NB4 (cell line): ENCODE measurements at regions not wholly inside any gene's neighbourhood (a gene's known extent, or its start where the extent isn't known, plus 50 kb on each side); places are given as distances from the start of the nearest gene placed in this dataset.
A peak's percentile ranks its signal among the peaks of the same experiment; 100 is the strongest.

Source experiments
- DNase-seq: peaks from one replicate; pipeline ENCODE4 v3.0.0; 2010; ENCODE audit warnings: low read depth
- H3K4me3 ChIP-seq: one replicate; pipeline ENCODE4 v1.5.1; 2011; ENCODE audit warnings: mild to moderate bottlenecking, low read depth, low read length, moderate library complexity
- MAX ChIP-seq: IDR thresholded peaks from 2 replicates; pipeline ENCODE4 v1.6.1; 2011; ENCODE audit warnings: low read depth, low read length
- MYC ChIP-seq: IDR thresholded peaks from 2 replicates; pipeline ENCODE4 v1.6.1; 2011; ENCODE audit warnings: low read depth, low read length
- POLR2A ChIP-seq: IDR thresholded peaks from 2 replicates; pipeline ENCODE4 v1.6.1; 2011; ENCODE audit warnings: mild to moderate bottlenecking; ENCODE audit not compliant: insufficient read length; ENCODE audit errors: extremely low read depth
- TF ChIP-seq, protein P1 (sequence below): IDR thresholded peaks from one replicate; pipeline ENCODE4 v1.5.1; 2012; ENCODE audit warnings: low read depth, low read length

- TF ChIP-seq, protein P1, sequence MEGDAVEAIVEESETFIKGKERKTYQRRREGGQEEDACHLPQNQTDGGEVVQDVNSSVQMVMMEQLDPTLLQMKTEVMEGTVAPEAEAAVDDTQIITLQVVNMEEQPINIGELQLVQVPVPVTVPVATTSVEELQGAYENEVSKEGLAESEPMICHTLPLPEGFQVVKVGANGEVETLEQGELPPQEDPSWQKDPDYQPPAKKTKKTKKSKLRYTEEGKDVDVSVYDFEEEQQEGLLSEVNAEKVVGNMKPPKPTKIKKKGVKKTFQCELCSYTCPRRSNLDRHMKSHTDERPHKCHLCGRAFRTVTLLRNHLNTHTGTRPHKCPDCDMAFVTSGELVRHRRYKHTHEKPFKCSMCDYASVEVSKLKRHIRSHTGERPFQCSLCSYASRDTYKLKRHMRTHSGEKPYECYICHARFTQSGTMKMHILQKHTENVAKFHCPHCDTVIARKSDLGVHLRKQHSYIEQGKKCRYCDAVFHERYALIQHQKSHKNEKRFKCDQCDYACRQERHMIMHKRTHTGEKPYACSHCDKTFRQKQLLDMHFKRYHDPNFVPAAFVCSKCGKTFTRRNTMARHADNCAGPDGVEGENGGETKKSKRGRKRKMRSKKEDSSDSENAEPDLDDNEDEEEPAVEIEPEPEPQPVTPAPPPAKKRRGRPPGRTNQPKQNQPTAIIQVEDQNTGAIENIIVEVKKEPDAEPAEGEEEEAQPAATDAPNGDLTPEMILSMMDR: no peak
- no peak for TF ChIP-seq MAX
- no peak for TF ChIP-seq MYC
- TF ChIP-seq POLR2A: no peak
- no peak overlapping the region for H3K4me3 ChIP-seq
- peak; percentile 84 for DNase-seq
These were observed 206.4 kb upstream of the RAB4A start for GRCh38 chr1:229064320-229065168.

DNA sequence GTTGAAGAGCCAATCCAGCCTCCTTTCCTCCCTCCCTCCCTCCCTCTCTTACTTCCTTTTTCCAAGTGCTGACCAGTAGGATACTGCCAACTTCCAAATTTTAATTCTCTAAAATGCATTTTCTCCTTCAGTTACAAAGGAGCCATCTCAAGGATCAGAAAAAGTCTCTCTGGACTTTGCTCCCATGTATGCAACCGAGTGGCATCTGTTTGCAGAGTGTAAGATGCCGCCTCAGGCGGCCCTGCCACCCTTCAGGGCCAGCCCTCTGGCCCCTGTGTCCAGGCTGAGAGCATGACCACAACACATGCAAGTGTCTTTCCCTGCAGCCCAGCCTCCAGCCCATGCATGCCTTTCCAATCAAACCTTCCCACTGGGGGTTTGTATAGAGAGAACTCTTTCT, 205.3 kb upstream of the RAB4A start:
- no peak for DNase-seq
- no peak overlapping the region for H3K4me3 ChIP-seq
- TF ChIP-seq MYC: no peak
- no peak for TF ChIP-seq MAX
- TF ChIP-seq, protein P1: no peak
- TF ChIP-seq POLR2A: no peak

DNA sequence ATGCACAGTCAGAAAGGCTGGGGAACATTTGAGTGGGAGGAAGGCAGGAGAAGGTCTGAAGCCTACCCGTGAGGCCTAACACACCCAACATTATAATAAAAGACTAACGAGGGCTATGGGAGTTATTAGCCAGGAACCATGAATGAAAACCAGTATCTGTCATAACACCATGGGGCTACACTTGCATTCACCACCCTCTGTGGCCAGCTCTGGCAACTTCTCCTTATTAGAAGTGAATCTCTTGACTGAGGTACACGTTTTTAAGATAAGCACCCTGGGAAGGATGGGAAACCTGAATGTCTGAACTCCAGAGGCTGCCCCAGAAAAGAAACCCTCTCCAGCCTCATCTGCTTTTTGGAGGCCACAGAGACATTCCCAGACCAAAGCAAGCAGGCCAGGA, 204.3 kb upstream of the RAB4A start:
- no peak overlapping the region for H3K4me3 ChIP-seq
- peak; percentile 72 for DNase-seq
- TF ChIP-seq MAX (no peak), MYC (0 out of 2 replicates have a peak, but pooled peaks have one; percentile 12), POLR2A (no peak)
- TF ChIP-seq, protein P1: no peak

- H3K4me3 ChIP-seq: peak overlapping the region; percentile 10
- DNase-seq: peak; percentile 31
- TF ChIP-seq MAX (no peak), MYC (no peak), POLR2A (no peak)
- TF ChIP-seq, protein P1: no peak
These were observed 203.4 kb upstream of the RAB4A start for GRCh38 chr1:229067546-229067945.

DNA sequence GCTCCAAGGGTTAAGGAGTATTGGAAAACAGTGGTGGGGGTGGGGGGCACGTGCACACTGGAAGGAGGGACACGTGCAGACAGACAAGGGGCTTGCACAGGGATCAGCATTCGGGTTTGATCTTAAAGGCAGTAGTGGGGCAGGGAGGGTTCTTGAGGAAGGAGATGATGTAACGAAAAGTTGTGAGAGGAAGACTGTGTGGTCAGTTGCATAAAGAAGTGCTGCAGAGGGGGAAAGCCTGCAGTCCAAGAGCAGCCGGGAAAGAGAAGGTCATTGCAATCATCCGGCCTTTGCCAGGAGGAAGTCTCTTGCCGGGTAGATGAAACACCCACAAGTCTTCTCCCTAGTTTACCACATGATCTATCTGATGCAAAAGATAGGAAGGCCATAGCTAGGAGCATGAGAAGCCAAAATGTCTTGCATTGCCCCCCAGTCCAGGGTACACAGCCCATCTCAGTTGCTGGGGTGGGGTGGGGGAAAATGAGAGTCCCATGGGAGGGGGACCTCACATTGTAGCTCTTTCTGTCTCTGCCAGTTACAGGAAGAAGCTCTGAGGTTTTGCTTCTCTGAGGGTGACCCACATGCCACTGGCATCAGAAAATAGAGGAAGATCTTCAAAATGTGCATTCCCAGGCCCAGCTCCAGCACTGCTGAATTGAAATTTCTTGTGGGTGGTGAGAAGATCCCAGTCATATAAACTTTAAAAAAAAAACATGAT, 202.5 kb upstream of the RAB4A start:
- TF ChIP-seq MAX (peak; percentile 98), MYC (peak; percentile 97), POLR2A (no peak)
- TF ChIP-seq, protein P1: no peak
- DNase-seq: peak; percentile 99
- peak overlapping the region; percentile 14 for H3K4me3 ChIP-seq
